22Rv1 (cell line): ENCODE measurements at regions not wholly inside any gene's neighbourhood (a gene's known extent, or its start where the extent isn't known, plus 50 kb on each side); places are given as distances from the start of the nearest gene placed in this dataset.

Source experiments
- H3K27ac ChIP-seq: fragments of 450-650 bp; 2 replicates; pipeline ENCODE4 v1.5.1; 2017
- CTCF ChIP-seq: fragments of 450-650 bp; IDR thresholded peaks from 2 replicates; pipeline ENCODE4 v1.5.1; 2017; ENCODE audit warnings: mild to moderate bottlenecking
- ZFX ChIP-seq: fragments of 450-650 bp; IDR thresholded peaks from 2 replicates; pipeline ENCODE4 v1.6.1; 2017; ENCODE audit warnings: antibody characterized with exemption, borderline replicate concordance

DNA sequence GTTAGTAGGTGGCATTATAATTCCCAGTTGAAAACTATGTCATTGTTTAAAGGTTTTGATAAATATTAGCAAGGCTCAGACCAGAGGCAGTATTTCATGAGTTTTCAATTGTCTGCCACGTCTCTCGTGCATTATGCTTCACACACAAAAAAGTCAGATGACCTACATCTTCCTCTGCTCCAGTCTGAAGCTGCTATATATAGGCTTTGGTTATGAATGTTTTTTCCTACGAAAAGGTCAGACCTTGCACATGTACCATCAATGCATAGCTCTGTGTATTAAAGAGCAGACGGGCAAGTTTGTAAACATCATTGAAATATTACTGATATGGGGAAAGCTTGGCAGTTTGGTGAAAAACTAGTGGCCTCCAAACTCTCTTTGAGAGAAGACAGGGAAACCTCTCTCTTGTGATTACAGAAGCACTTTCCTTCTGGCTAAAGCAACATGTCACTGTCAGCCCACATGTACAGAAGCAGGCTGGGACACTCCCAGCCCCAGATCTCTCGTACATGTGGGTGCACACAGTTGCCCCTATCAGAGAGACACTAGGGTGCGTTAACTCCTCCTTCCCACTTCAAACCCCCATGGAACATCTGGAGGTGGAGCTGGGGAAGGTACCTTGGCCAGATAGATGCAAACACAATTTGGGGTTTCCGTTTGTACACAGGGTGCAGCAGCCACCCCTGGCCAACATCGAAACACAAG is 184.0 kb upstream of the BCL6 start:
- no peak for TF ChIP-seq ZFX
- no peak for TF ChIP-seq CTCF
- H3K27ac ChIP-seq: no peak overlapping the region

DNA sequence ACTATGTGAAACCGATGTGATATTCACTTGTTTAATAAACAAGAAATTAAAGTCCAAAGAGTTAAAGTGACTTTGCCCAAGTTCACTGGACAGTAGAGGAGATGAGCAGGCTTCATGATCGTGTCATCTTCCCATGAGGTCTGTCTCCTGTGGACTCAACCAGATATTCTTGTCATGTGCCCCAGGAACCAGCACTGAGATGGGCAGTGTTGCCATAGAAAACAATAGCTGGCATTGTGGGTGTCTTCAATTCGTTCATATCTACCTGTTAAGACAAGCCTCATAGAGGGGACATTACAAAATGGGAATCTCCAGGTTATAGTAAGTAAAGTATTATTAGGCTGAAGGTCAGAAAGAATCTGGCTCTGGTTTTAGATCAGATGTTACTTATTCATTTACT is 184.8 kb upstream of the BCL6 start:
- no peak for TF ChIP-seq ZFX
- no peak overlapping the region for H3K27ac ChIP-seq

- H3K27ac ChIP-seq: no peak overlapping the region
- TF ChIP-seq ZFX (no peak), CTCF (no peak)
These were observed 185.8 kb upstream of the BCL6 start for GRCh38 chr3:187931101-187931500.

DNA sequence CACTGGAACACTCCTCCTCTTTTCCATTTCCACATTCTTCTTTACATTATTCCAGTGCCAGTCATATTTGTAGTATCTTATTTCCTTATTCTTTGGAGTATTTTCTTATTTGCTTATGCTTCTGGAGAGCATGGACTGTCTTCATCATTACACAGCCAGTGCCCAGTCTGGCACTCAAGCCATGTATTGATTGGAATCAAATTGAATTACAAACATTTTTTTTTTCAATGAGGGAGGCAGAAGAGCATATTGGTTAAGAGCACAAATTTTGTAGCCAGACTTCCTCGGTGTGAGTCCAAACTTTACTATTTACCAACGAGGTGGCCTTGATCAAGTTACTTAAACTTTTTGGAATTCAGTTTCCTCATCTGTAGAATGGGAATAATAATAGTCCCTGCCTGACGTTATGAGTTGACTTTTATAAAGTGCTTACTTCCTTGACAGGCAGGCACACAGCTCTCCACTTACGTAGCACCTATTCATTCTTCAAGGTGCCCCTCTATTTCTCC is 186.6 kb upstream of the BCL6 start:
- TF ChIP-seq ZFX: no peak
- TF ChIP-seq CTCF: no peak

GRCh38 chr3:187932530-187932929 is 187.3 kb upstream of the BCL6 start:
- H3K27ac ChIP-seq: no peak overlapping the region
- no peak for TF ChIP-seq ZFX
- TF ChIP-seq CTCF: no peak

More for the DNA sequence above, 186.6 kb upstream of the BCL6 start:
- H3K27ac ChIP-seq: no peak overlapping the region

- H3K27ac ChIP-seq: no peak overlapping the region
- no peak for TF ChIP-seq CTCF
- TF ChIP-seq ZFX: no peak
These were observed 190.4 kb upstream of the BCL6 start for GRCh38 chr3:187935623-187936156.

DNA sequence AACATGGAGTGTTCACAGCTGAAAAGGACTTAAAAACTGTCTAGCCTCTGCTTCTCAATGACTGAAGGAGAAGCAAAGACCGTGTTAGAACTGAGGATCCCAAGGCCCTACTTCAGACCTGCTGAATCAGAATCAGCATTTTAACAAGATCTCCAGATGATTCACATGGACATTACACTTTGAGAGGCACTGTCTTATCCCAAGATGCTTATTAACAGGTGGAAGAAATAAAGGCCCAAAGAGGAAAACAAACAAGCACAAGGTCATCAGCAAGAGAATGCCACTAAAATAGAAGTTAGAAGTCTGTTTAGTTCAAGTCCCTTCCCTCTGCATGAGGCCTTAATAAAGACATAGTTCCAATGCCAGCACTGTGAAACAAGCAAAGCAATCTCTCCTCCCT is 191.4 kb upstream of the BCL6 start:
- TF ChIP-seq CTCF (no peak), ZFX (no peak)
- H3K27ac ChIP-seq: no peak overlapping the region

- TF ChIP-seq CTCF: no peak
- no peak for TF ChIP-seq ZFX
- no peak overlapping the region for H3K27ac ChIP-seq
These were observed 194.6 kb upstream of the BCL6 start for GRCh38 chr3:187939891-187940290.
